ENCODE measurements at regions not wholly inside any gene's neighbourhood (a gene's known extent, or its start where the extent isn't known, plus 50 kb on each side); places are given as distances from the start of the nearest gene placed in this dataset.

DNA sequence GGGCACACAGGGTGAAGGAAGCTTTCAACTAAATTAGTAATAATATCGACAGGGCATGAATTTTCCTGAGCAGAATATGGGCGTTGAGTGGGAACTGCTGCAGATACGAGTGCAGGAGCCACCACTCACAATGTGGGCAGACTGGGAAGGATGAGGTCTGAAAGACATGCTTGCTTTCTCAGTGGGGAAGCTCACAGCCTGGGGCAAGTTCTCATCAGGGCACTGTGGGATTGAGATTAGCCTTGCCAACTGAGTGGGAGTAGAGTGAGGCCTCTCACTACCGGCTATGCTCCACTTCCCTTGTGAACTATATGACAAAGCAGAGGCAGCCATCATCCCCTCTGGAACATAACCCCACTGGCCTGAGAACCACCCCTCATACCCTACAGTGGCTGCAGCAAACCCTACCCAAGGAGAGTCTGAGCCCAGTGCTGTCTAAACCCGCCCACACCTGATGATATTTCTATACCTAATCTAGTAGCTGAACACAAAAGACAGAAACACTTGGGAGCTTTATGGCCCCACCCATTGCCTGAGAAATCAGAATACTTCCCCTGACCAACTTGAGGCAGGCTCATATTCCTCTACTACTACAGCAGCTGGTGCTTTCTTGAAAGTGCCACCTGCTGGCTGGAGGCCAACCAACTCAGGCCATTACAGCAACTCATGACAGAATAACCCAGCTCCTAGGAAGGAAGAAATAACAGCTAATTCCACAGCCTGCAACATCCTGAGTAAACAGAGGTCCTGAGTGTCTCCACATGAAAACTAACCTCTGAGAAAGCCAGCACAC lies 173.7 kb upstream of the SPEF2 start:
- Histone ChIP-seq H3K27me3 (ENCODE audit: control insufficient read depth, insufficient read depth, low read length) (no peaks in the 10 kb centered on the region), H3K4me1 (ENCODE audit: control insufficient read depth, insufficient read depth, low read length) (no peaks in the 10 kb centered on the region), H3K9ac (ENCODE audit: low read length) (no peak overlapping the region), H3K27ac (ENCODE audit: low read depth, low read length) (no peak overlapping the region), H3K4me3 (ENCODE audit: low read length) (no peak overlapping the region), H3K36me3 (ENCODE audit: control insufficient read depth, insufficient read depth, low read length) (no peaks in the 10 kb centered on the region)

DNA sequence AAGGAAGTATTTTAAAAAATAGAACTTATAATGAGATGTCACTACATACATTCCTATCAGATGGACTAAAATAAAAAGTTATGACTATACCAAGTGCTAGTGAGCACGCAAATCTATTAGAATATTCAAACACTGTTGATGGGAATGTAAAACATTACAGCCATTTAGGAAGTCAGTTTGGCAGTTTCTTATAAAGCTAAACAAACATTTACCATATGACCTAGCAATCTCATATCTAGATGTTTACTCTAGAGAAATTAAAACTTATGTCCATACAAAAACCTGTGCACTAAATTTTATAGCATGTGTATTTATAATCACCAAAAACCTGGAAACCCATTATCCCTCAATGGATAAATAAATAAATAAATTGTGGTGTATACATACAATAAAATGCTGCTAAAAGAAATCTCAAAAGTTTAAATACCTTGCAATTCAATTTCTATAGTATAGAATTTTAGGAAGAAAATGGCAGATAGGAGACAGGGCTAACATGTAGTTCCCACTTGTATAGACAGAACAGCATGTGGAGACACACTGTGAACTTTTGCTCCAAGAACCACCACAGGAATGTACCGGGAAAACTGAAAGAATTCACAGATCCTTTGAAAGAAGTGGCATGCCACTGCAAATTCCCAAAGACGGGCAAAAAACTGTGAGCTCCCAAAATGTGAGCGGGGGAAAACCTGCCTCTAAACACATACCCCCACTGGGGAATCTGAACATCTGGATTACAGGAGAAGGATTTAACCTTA lies 174.6 kb upstream of the SPEF2 start:
- no peak overlapping the region for H3K4me3 ChIP-seq (ENCODE audit: low read length)
- no peaks in the 10 kb centered on the region for H3K36me3 ChIP-seq (ENCODE audit: control insufficient read depth, insufficient read depth, low read length)
- no peaks in the 10 kb centered on the region for H3K4me1 ChIP-seq (ENCODE audit: control insufficient read depth, insufficient read depth, low read length)
- H3K27ac ChIP-seq (ENCODE audit: low read depth, low read length) = no peak overlapping the region
- no peak overlapping the region for H3K9ac ChIP-seq (ENCODE audit: low read length)
- H3K27me3 ChIP-seq (ENCODE audit: control insufficient read depth, insufficient read depth, low read length) = no peaks in the 10 kb centered on the region

DNA sequence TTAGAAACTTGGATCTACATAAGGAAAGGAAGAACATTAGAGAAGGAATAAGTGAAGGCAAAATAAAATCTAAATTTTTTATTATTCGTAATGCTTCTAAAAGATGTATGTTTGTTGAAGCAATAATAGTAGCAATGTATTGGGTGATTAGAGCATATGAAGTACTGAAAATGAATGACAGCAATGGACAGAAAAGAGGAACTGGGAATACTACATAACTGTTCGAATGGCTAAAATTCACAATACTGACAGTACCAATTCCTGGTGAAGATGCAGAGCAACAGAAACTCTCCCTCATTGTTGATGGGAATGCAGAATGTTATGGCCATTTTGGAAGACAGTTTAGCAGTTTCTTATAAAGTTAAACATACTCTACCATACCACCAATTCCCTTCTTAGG lies 177.3 kb upstream of the SPEF2 start:
- H3K9ac ChIP-seq (ENCODE audit: low read length) = no peak overlapping the region
- no peaks in the 10 kb centered on the region for H3K4me1 ChIP-seq (ENCODE audit: control insufficient read depth, insufficient read depth, low read length)
- H3K27me3 ChIP-seq (ENCODE audit: control insufficient read depth, insufficient read depth, low read length) = no peaks in the 10 kb centered on the region
- no peaks in the 10 kb centered on the region for H3K36me3 ChIP-seq (ENCODE audit: control insufficient read depth, insufficient read depth, low read length)
- H3K4me3 ChIP-seq (ENCODE audit: low read length) = no peak overlapping the region
- H3K27ac ChIP-seq (ENCODE audit: low read depth, low read length) = no peak overlapping the region

DNA sequence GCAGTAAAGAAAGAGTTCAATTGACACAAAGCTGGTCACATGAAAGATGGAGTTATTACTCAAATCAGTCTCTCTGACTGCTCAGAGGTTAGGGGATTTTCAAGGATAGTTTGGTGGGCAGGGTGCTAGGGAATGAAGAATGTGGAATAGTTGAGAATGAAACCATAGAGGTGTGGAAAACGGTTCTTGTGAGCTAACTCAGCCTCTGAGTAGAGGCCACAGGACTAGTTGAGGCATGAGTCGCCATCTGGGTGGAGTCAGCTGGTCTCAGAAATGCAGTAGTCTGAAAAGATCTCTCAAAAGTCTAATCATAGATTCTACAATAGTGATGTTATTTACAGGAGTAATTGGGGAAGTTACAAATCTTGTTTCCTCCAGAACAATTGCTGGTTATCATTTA lies 178.9 kb upstream of the SPEF2 start:
- H3K9ac ChIP-seq (ENCODE audit: low read length) = no peak overlapping the region
- no peaks in the 10 kb centered on the region for H3K36me3 ChIP-seq (ENCODE audit: control insufficient read depth, insufficient read depth, low read length)
- H3K27me3 ChIP-seq (ENCODE audit: control insufficient read depth, insufficient read depth, low read length) = no peaks in the 10 kb centered on the region
- H3K27ac ChIP-seq (ENCODE audit: low read depth, low read length) = no peak overlapping the region
- no peak overlapping the region for H3K4me3 ChIP-seq (ENCODE audit: low read length)
- no peaks in the 10 kb centered on the region for H3K4me1 ChIP-seq (ENCODE audit: control insufficient read depth, insufficient read depth, low read length)

DNA sequence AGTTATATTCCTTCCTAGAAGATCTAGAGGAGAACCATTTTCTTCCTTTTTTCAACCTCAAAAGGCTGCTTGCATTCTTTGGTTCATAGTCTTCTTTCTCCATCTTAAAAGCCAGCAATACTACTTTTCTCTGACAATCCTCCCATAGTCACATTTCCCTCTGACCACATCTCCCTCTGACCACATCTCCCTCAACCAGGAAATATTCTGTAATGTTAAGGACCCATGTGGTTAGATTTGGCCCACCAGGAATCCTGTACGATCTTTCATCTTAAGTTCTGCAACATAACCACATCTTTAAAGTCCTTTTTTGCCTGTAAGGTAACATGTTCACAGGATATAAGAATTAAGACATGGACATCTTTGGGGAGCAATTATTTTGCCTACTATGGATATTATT lies 179.4 kb upstream of the SPEF2 start:
- H3K27ac ChIP-seq (ENCODE audit: low read depth, low read length) = no peak overlapping the region
- H3K36me3 ChIP-seq (ENCODE audit: control insufficient read depth, insufficient read depth, low read length) = no peaks in the 10 kb centered on the region
- H3K9ac ChIP-seq (ENCODE audit: low read length) = no peak overlapping the region
- H3K4me3 ChIP-seq (ENCODE audit: low read length) = no peak overlapping the region
- H3K27me3 ChIP-seq (ENCODE audit: control insufficient read depth, insufficient read depth, low read length) = no peaks in the 10 kb centered on the region
- no peaks in the 10 kb centered on the region for H3K4me1 ChIP-seq (ENCODE audit: control insufficient read depth, insufficient read depth, low read length)

DNA sequence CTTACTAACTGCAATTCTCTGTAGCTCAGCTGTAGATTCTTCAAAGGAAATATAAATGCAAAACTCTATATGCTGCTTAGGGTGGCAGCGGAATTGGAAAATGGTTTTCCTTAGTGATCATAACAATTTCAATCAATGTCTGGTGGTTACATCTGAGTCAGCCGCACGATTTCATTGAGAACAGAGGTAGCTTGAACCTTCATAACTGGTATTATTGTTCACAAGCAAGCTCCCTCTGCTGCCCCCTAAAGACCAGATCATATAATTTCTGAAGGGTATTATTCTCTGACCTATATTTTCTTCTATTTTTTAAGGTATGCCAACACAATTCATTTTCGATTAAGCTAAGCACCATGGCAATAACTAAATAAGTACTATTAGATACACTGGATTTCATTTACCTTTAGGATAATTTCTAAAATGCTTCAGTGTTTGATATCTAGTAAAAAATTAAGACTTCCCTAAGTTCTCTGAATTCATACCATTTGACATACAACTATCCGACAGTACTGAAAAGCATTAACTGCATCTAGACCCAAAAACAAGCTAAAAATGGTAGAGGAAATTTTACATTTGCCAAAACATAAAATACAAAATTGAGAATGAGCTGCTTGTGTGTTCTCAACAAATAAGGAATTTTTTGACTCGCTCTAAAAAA lies 181.1 kb upstream of the SPEF2 start:
- Histone ChIP-seq H3K27me3 (ENCODE audit: control insufficient read depth, insufficient read depth, low read length) (no peaks in the 10 kb centered on the region), H3K4me1 (ENCODE audit: control insufficient read depth, insufficient read depth, low read length) (no peaks in the 10 kb centered on the region), H3K36me3 (ENCODE audit: control insufficient read depth, insufficient read depth, low read length) (no peaks in the 10 kb centered on the region), H3K27ac (ENCODE audit: low read depth, low read length) (no peak overlapping the region), H3K4me3 (ENCODE audit: low read length) (no peak overlapping the region), H3K9ac (ENCODE audit: low read length) (no peak overlapping the region)

DNA sequence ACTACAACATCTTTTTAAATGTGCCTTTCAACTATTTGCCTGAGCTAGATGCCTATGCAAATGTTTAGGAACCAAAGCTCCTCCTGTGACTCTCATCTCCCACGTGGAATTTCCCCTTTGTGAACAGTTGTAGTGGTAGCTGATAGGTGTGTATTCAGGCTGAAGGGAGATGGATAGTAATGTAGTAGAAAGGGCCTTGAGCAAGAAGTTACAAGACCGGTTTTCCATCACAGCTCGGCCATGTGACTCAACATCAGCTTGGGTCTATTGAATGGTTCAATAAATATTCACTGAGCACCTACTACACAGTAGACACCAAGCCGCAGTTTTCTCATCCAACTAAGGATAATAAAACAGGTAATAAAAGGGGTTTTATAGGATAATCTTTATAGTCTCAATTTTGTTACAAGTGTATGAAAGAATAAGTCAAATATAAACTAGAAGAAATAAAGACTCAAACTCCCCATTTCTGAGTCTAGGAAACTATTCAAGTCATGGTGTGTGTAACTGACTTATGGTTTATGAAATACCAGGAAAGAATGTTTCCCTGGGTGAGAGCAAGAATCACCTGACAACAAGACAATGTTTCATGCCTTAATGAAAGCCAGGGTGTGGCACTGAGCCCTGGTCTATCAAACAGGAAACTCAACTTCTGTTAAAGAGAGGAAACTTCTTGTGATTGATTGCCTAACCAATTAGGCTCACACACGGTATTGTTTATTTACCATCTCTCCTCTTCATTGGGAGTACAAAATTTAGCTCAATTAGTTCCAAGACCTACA lies 187.1 kb upstream of the SPEF2 start:
- H3K36me3 ChIP-seq (ENCODE audit: control insufficient read depth, insufficient read depth, low read length) = no peaks in the 10 kb centered on the region
- H3K27ac ChIP-seq (ENCODE audit: low read depth, low read length) = no peak overlapping the region
- H3K4me1 ChIP-seq (ENCODE audit: control insufficient read depth, insufficient read depth, low read length) = no peaks in the 10 kb centered on the region
- no peaks in the 10 kb centered on the region for H3K27me3 ChIP-seq (ENCODE audit: control insufficient read depth, insufficient read depth, low read length)
- H3K4me3 ChIP-seq (ENCODE audit: low read length) = no peak overlapping the region
- no peak overlapping the region for H3K9ac ChIP-seq (ENCODE audit: low read length)

DNA sequence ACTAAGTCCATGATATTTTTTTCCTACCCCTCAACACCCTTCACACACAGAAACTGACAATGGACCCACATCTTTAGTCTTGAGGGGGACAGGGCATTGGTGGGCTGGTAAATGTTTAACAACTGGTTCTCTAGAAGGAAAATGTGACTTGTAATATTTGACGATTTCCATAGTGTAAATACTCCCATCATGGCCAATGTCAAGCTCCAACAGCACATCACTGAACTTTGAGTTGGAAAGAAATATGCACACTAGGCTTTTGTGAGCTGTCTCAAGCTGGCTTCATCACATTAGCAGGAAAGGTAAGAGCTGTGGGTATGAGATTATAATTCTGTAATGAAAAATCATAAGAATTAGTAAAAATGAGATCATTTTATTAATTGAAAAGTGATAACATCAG lies 189.9 kb upstream of the PRLR start:
- Histone ChIP-seq H3K4me1 (ENCODE audit: control insufficient read depth, insufficient read depth, low read length) (no peaks in the 10 kb centered on the region), H3K4me3 (ENCODE audit: low read length) (no peak overlapping the region), H3K27ac (ENCODE audit: low read depth, low read length) (no peak overlapping the region), H3K27me3 (ENCODE audit: control insufficient read depth, insufficient read depth, low read length) (no peaks in the 10 kb centered on the region), H3K9ac (ENCODE audit: low read length) (no peak overlapping the region), H3K36me3 (ENCODE audit: control insufficient read depth, insufficient read depth, low read length) (no peaks in the 10 kb centered on the region)

DNA sequence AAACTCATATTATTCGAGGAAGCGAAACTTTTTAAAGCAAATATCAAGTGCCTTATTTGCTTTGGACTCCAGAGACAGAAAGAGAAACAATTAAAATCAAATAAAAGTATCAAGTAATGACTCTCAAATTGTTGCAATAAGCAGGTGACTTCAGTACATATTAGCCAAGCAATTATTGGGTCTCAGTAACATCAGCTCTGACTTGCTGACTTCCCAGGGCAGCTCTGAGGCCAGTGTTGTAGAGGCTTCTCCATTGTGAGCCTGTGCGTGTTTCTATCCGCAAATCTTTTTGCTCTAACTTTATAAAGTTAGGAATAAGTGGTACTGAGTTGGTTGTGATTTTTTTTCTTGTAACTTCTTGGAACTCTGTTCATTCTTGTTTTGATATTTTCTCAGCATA lies 186.8 kb upstream of the PRLR start:
- H3K27me3 ChIP-seq (ENCODE audit: control insufficient read depth, insufficient read depth, low read length) = no peaks in the 10 kb centered on the region
- no peak overlapping the region for H3K4me3 ChIP-seq (ENCODE audit: low read length)
- H3K4me1 ChIP-seq (ENCODE audit: control insufficient read depth, insufficient read depth, low read length) = no peaks in the 10 kb centered on the region
- no peaks in the 10 kb centered on the region for H3K36me3 ChIP-seq (ENCODE audit: control insufficient read depth, insufficient read depth, low read length)
- no peak overlapping the region for H3K27ac ChIP-seq (ENCODE audit: low read depth, low read length)
- H3K9ac ChIP-seq (ENCODE audit: low read length) = no peak overlapping the region

DNA sequence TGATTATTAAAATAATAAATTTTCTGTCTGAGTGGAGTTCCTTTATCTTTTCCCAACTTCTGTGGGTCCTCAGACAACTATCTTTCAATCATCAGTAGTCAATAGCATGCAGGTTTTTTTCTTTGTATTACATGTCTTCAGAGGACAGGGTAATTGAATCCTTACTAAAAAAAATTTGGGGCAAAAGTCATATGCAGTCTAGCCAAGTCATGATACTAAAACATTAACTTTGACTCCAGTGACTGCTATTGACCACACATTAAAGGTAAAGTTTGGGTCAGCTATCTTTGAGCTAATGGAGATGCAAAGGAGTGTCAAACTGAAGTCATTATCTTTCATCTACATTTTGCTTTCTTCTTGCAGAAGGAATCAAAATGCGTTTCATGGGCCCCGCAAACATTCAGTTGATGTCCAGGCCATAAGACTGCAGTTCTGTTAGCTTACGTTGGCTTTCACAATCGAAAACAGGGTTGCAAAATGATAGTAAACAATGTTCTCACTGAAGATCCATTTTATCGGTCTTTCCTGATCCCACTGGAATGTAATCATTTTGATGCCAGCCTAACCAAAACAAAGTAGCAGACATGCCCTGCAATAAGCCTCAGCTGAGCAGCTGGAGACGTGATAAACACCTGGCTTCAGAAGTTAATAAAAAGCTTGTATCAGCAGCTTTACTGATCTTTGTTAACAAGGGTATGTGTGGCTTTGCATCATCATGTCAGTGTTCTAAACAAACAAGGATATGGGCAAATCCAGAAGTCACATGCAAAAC lies 186.1 kb upstream of the PRLR start:
- Histone ChIP-seq H3K4me3 (ENCODE audit: low read length) (no peak overlapping the region), H3K27ac (ENCODE audit: low read depth, low read length) (no peak overlapping the region), H3K9ac (ENCODE audit: low read length) (no peak overlapping the region)

DNA sequence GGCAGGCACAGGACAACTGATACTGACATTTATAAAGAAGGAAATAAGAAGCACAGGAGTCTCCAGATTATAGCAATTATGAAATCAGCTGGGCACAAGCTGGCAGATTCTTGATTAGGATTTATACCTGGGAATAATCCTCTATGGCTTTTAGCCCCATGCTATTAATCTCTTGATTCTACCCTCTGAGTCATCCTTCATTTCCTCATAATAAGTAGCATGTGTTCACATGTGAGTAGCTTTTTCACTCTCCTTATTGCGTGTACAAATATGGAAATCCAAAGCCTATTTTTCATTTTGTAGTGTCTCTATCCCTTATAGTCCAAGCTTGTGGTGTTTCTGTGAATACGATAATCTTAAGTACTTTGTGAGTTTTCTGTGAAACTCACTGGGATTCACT lies 185.0 kb upstream of the PRLR start:
- H3K4me1 ChIP-seq (ENCODE audit: control insufficient read depth, insufficient read depth, low read length) = no peaks in the 10 kb centered on the region
- H3K27me3 ChIP-seq (ENCODE audit: control insufficient read depth, insufficient read depth, low read length) = no peaks in the 10 kb centered on the region
- no peak overlapping the region for H3K4me3 ChIP-seq (ENCODE audit: low read length)
- H3K27ac ChIP-seq (ENCODE audit: low read depth, low read length) = no peak overlapping the region
- H3K36me3 ChIP-seq (ENCODE audit: control insufficient read depth, insufficient read depth, low read length) = no peaks in the 10 kb centered on the region
- no peak overlapping the region for H3K9ac ChIP-seq (ENCODE audit: low read length)

More for the DNA sequence above, 186.1 kb upstream of the PRLR start:
- Histone ChIP-seq H3K27me3 (ENCODE audit: control insufficient read depth, insufficient read depth, low read length) (no peaks in the 10 kb centered on the region), H3K36me3 (ENCODE audit: control insufficient read depth, insufficient read depth, low read length) (no peaks in the 10 kb centered on the region), H3K4me1 (ENCODE audit: control insufficient read depth, insufficient read depth, low read length) (no peaks in the 10 kb centered on the region)
